ENCODE measurements at regions not wholly inside any gene's neighbourhood (a gene's known extent, or its start where the extent isn't known, plus 50 kb on each side); places are given as distances from the start of the nearest gene placed in this dataset.

- intact Hi-C loops (cut with micrococcal nuclease) (no loop called here), dilution Hi-C loops (cut with MboI; ENCODE audit: extremely low pct_ligation_motif_present, low sequenced_read_pairs) (no loop called here)
- no peak overlapping the region for H3K4me2 ChIP-seq (ENCODE audit: insufficient read depth, low read length)
- no peak overlapping the region for H3K4me3 ChIP-seq (replicated peaks in 1 of 3; ENCODE audit: insufficient read depth in 1 of 3, low read depth in 1 of 3, low read length in 3 of 3)
- no peaks in the 10 kb centered on the region for H3K79me2 ChIP-seq (ENCODE audit: control insufficient read depth, insufficient read depth, low read length)
- H3K36me3 ChIP-seq (ENCODE audit: control insufficient read depth in 2 of 2, extremely low read depth in 1 of 2, insufficient read depth in 2 of 2, low read length in 2 of 2), result no peaks in the 10 kb centered on the region
- no TSS peak for BruUV-seq (replicated peaks)
- no peaks in the 10 kb centered on the region for H3K9me1 ChIP-seq (replicated peaks; ENCODE audit: control insufficient read depth, extremely low read depth, insufficient read depth, low read length)
- CTCF ChIA-PET, result no interaction called here
- H2AFZ ChIP-seq (ENCODE audit: low read depth, low read length), result no peak overlapping the region
- peaks cover 6% of the 10 kb centered on the region for H3K9me3 ChIP-seq (replicated peaks; ENCODE audit: control insufficient read depth, insufficient read depth, low read length)
- H3K9ac ChIP-seq (replicated peaks; ENCODE audit: extremely low read depth, insufficient read depth, low read length), result no peak overlapping the region
- no peaks in the 10 kb centered on the region for H4K20me1 ChIP-seq (replicated peaks; ENCODE audit: control insufficient read depth, extremely low read depth, insufficient read depth, low read length)
- FAIRE-seq (no peak), DNase-seq (ENCODE audit: low read depth, low spot score) (no peak)
- no peak for TF ChIP-seq EZH2 (IDR thresholded peaks at IDR 0.05; ENCODE audit: borderline replicate concordance, low read depth, low read length, severe bottlenecking)
- no peak overlapping the region for H3K27ac ChIP-seq (ENCODE audit: insufficient read depth, low read depth, low read length)
- no peaks in the 10 kb centered on the region for H3K4me1 ChIP-seq (ENCODE audit: control insufficient read depth, extremely low read depth, insufficient read depth, low read length)
- POLR2A ChIA-PET, result no interaction called here
- H3K27me3 ChIP-seq (ENCODE audit: control insufficient read depth in 2 of 2, insufficient read depth in 2 of 2, low read length in 2 of 2), result no peaks in the 10 kb centered on the region
These were observed 740.3 kb upstream of the CDH6 start for GRCh38 chr5:30453168-30453567.

GRCh38 chr5:30450153-30450552, 743.3 kb upstream of the CDH6 start:
- BruUV-seq (replicated peaks), result no TSS peak

More at GRCh38 chr5:30450153-30450552, 743.3 kb upstream of the CDH6 start:
- no peak overlapping the region for H3K4me3 ChIP-seq (replicated peaks in 1 of 3; ENCODE audit: insufficient read depth in 1 of 3, low read depth in 1 of 3, low read length in 3 of 3)
- ChIA-PET POLR2A (no interaction called here), CTCF (no interaction called here)
- dilution Hi-C loops (cut with MboI; ENCODE audit: extremely low pct_ligation_motif_present, low sequenced_read_pairs) (no loop called here), intact Hi-C loops (cut with micrococcal nuclease) (no loop called here)
- H3K4me2 ChIP-seq (ENCODE audit: insufficient read depth, low read length), result no peak overlapping the region
- peaks cover 3% of the 10 kb centered on the region for H3K9me3 ChIP-seq (replicated peaks; ENCODE audit: control insufficient read depth, insufficient read depth, low read length)
- TF ChIP-seq GATA2 (IDR thresholded peaks at IDR 0.05; ENCODE audit: insufficient read depth, insufficient read length, low read depth, low read length), result no peak
- TF ChIP-seq, protein P1, sequence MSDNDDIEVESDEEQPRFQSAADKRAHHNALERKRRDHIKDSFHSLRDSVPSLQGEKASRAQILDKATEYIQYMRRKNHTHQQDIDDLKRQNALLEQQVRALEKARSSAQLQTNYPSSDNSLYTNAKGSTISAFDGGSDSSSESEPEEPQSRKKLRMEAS (IDR thresholded peaks at IDR 0.05; ENCODE audit: insufficient read depth, insufficient read length), result no peak
- TF ChIP-seq JUN (IDR thresholded peaks at IDR 0.05; ENCODE audit: borderline replicate concordance, insufficient read depth, insufficient read length, low read depth), result no peak
- no peak for TF ChIP-seq EZH2 (IDR thresholded peaks at IDR 0.05; ENCODE audit: borderline replicate concordance, low read depth, low read length, severe bottlenecking)
- no peak for TF ChIP-seq FOS (IDR thresholded peaks at IDR 0.05; ENCODE audit: borderline replicate concordance, insufficient read depth, low read length)
- TF ChIP-seq MYC (IDR thresholded peaks at IDR 0.05; ENCODE audit: low read depth, low read length), result no peak
- no peak overlapping the region for H3K9ac ChIP-seq (replicated peaks; ENCODE audit: extremely low read depth, insufficient read depth, low read length)
- no peaks in the 10 kb centered on the region for H3K79me2 ChIP-seq (ENCODE audit: control insufficient read depth, insufficient read depth, low read length)
- no peaks in the 10 kb centered on the region for H3K27me3 ChIP-seq (ENCODE audit: control insufficient read depth in 2 of 2, insufficient read depth in 2 of 2, low read length in 2 of 2)
- no peak for FAIRE-seq
- no peaks in the 10 kb centered on the region for H4K20me1 ChIP-seq (replicated peaks; ENCODE audit: control insufficient read depth, extremely low read depth, insufficient read depth, low read length)
- H3K9me1 ChIP-seq (replicated peaks; ENCODE audit: control insufficient read depth, extremely low read depth, insufficient read depth, low read length), result no peaks in the 10 kb centered on the region
- no peaks in the 10 kb centered on the region for H3K4me1 ChIP-seq (ENCODE audit: control insufficient read depth, extremely low read depth, insufficient read depth, low read length)
- H3K27ac ChIP-seq (ENCODE audit: insufficient read depth, low read depth, low read length), result no peak overlapping the region
- no peaks in the 10 kb centered on the region for H3K36me3 ChIP-seq (ENCODE audit: control insufficient read depth in 2 of 2, extremely low read depth in 1 of 2, insufficient read depth in 2 of 2, low read length in 2 of 2)
- no peak overlapping the region for H2AFZ ChIP-seq (ENCODE audit: low read depth, low read length)
- DNase-seq (ENCODE audit: low read depth, low spot score), result no peak

All from endothelial cell of umbilical vein (primary cell).